ENCODE measurements at regions not wholly inside any gene's neighbourhood (a gene's known extent, or its start where the extent isn't known, plus 50 kb on each side); places are given as distances from the start of the nearest gene placed in this dataset.

DNA sequence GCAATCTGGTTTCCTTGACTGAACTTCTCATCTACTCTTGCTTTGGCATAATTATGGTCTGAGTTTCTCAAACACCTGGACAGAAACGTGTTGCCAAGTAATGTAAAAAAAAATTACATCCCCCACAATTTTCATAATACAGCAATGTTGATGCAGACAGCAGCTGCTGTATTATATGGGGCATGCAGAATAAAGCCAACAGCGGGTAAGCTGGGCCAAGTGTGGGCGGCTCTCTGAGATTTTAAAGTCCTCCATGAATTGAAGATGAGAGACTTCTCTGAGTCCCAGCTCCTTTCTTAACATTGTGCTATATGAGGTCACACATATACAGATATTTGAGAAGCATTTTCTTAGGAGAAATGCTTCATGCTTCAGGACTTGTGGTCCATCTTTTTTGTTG, 881.2 kb downstream of the GALC start:
- no peaks in the 10 kb centered on the region for H3K9me3 Mint-ChIP-seq (ENCODE audit: unreplicated experiment)
- no peak overlapping the region for H3K27ac Mint-ChIP-seq (ENCODE audit: unreplicated experiment)
- no peaks in the 10 kb centered on the region for H3K27me3 Mint-ChIP-seq (ENCODE audit: unreplicated experiment)
- no peaks in the 10 kb centered on the region for H3K36me3 Mint-ChIP-seq (ENCODE audit: unreplicated experiment)
- TF ChIP-seq, protein P1, sequence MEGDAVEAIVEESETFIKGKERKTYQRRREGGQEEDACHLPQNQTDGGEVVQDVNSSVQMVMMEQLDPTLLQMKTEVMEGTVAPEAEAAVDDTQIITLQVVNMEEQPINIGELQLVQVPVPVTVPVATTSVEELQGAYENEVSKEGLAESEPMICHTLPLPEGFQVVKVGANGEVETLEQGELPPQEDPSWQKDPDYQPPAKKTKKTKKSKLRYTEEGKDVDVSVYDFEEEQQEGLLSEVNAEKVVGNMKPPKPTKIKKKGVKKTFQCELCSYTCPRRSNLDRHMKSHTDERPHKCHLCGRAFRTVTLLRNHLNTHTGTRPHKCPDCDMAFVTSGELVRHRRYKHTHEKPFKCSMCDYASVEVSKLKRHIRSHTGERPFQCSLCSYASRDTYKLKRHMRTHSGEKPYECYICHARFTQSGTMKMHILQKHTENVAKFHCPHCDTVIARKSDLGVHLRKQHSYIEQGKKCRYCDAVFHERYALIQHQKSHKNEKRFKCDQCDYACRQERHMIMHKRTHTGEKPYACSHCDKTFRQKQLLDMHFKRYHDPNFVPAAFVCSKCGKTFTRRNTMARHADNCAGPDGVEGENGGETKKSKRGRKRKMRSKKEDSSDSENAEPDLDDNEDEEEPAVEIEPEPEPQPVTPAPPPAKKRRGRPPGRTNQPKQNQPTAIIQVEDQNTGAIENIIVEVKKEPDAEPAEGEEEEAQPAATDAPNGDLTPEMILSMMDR (IDR thresholded peaks at IDR 0.05; ENCODE audit: partially characterized antibody, unreplicated experiment): no peak
- H3K4me3 Mint-ChIP-seq (ENCODE audit: unreplicated experiment): no peak overlapping the region
- DNase-seq: no peak
- no peaks in the 10 kb centered on the region for H3K4me1 Mint-ChIP-seq (ENCODE audit: low read depth, unreplicated experiment)

DNA sequence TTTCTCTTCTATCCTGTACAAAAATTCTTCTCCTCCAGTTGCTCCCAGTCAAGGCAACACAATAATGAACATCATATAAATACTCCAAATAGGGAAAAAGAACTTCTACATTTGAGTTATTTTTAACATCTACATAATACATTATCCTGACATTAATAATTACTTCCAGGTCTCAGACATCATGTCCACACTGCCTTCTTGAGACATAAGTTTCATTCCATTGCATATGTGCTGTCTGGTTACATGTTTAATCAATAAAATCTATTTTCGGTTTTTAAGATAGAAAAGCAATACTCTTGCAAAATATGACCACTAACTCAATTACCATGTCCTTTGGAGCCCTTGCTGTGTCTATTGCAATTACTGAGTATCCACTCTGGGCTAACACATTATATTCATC, 881.9 kb downstream of the GALC start:
- TF ChIP-seq, protein P1 (IDR thresholded peaks at IDR 0.05; ENCODE audit: partially characterized antibody, unreplicated experiment): no peak
- H3K36me3 Mint-ChIP-seq (ENCODE audit: unreplicated experiment): no peaks in the 10 kb centered on the region
- H3K9me3 Mint-ChIP-seq (ENCODE audit: unreplicated experiment): no peaks in the 10 kb centered on the region
- H3K27ac Mint-ChIP-seq (ENCODE audit: unreplicated experiment): no peak overlapping the region
- H3K27me3 Mint-ChIP-seq (ENCODE audit: unreplicated experiment): no peaks in the 10 kb centered on the region
- DNase-seq: no peak
- no peaks in the 10 kb centered on the region for H3K4me1 Mint-ChIP-seq (ENCODE audit: low read depth, unreplicated experiment)
- H3K4me3 Mint-ChIP-seq (ENCODE audit: unreplicated experiment): no peak overlapping the region

DNA sequence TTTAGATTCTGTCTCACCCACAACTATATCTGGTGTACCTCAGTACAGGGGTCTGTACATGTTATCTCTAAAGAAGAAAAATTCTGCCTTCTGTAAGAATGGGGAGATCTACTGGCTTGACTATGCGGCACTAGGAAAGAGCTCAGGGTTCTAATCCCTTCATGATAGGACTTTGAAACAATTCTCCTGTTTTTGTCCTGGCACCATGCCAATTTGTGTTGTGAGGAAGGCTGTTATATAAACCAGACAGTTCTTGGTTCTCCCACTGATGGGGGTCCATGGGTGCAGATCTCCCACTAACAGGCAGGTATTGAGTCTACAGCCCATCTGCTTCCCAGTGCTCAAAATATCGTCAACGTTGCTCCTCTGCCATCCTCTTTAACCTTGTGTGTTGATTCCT, 883.7 kb downstream of the GALC start:
- H3K27ac Mint-ChIP-seq (ENCODE audit: unreplicated experiment): no peak overlapping the region
- H3K27me3 Mint-ChIP-seq (ENCODE audit: unreplicated experiment): no peaks in the 10 kb centered on the region
- DNase-seq: no peak
- H3K36me3 Mint-ChIP-seq (ENCODE audit: unreplicated experiment): no peaks in the 10 kb centered on the region
- H3K4me1 Mint-ChIP-seq (ENCODE audit: low read depth, unreplicated experiment): no peaks in the 10 kb centered on the region
- TF ChIP-seq, protein P1 (IDR thresholded peaks at IDR 0.05; ENCODE audit: partially characterized antibody, unreplicated experiment): no peak
- H3K4me3 Mint-ChIP-seq (ENCODE audit: unreplicated experiment): no peak overlapping the region
- no peaks in the 10 kb centered on the region for H3K9me3 Mint-ChIP-seq (ENCODE audit: unreplicated experiment)

DNA sequence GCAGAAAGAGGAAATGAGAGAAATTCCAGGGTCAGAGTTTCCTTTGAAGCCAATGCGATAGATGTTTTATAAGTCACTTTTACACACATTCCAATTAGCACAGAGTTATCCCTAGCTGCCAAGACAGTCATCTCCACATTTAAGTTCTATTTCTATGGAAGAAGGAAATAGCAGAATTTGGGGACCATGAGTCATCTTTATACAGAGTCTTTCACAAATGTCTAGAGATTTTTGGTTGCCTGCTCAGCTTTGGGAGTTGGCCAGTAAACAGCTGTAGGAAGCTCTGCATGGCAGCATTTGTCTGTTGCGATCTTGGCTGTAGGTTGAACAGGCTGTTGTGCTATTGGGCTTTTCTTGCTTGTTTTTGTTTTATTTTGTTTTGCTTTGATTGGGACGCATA, 884.3 kb downstream of the GALC start:
- Mint-ChIP-seq H3K9me3 (ENCODE audit: unreplicated experiment) (no peaks in the 10 kb centered on the region), H3K27ac (ENCODE audit: unreplicated experiment) (no peak overlapping the region), H3K4me3 (ENCODE audit: unreplicated experiment) (no peak overlapping the region), H3K4me1 (ENCODE audit: low read depth, unreplicated experiment) (no peaks in the 10 kb centered on the region), H3K36me3 (ENCODE audit: unreplicated experiment) (no peaks in the 10 kb centered on the region), H3K27me3 (ENCODE audit: unreplicated experiment) (no peaks in the 10 kb centered on the region)
- DNase-seq: no peak
- TF ChIP-seq, protein P1 (IDR thresholded peaks at IDR 0.05; ENCODE audit: partially characterized antibody, unreplicated experiment): no peak

DNA sequence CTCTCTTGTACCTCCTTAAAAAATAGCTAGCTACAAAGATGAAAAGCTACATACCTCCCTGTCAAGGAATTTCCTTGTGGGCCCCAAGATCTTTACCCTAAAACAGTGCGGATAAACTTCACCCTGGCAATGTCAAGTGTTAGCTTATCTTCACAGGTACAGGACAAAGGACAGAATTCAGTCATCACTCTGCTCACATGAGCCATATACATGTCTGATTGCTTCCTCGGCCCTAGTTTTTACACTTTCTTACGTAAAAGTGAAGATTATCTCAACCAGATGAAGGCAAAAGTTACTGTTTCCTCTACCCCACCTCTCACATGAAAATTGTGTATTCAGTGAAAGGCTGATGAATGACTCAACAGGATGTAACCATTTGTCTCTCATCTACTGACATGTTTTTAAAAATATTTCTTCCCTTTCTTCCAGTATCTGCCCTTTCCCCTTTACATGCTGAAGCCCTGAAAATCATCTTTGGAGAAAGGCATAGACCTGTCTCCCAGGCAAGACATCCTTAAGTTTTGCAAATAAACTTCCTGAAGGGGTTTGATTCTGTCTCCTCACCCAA, 890.1 kb downstream of the GALC start:
- Mint-ChIP-seq H3K4me3 (ENCODE audit: unreplicated experiment) (no peak overlapping the region), H3K27me3 (ENCODE audit: unreplicated experiment) (no peaks in the 10 kb centered on the region), H3K4me1 (ENCODE audit: low read depth, unreplicated experiment) (peaks cover 4% of the 10 kb centered on the region), H3K9me3 (ENCODE audit: unreplicated experiment) (no peaks in the 10 kb centered on the region), H3K36me3 (ENCODE audit: unreplicated experiment) (no peaks in the 10 kb centered on the region), H3K27ac (ENCODE audit: unreplicated experiment) (no peak overlapping the region)
- no peak for DNase-seq
- TF ChIP-seq, protein P1 (IDR thresholded peaks at IDR 0.05; ENCODE audit: partially characterized antibody, unreplicated experiment): no peak

Data from glutamatergic neuron (in vitro differentiated cells).